ENCODE measurements at regions not wholly inside any gene's neighbourhood (a gene's known extent, or its start where the extent isn't known, plus 50 kb on each side); places are given as distances from the start of the nearest gene placed in this dataset.

DNA sequence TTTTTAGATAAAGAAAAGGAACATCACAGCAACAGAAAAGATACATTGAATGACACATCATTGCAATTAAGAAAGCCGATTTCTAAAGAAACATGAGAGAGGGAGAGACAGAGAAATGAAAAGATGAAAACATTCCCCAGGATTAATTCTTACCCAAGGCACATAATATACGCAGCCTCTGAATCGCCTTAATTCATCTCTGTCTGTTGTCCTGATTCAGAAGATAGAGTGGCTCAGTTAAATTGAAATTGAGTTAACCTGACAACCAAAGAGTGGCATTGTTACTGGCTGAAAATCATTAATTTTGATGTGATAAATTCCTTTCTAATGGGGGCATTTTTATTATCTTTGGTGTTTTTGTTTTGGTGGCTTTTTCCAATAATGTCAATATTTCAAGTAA lies 701.9 kb downstream of the EDEM1 start:
- FAIRE-seq = no peak
- no peak for TF ChIP-seq CHD4 (IDR thresholded peaks at IDR 0.05; ENCODE audit: borderline replicate concordance)
- TF ChIP-seq, protein P1, sequence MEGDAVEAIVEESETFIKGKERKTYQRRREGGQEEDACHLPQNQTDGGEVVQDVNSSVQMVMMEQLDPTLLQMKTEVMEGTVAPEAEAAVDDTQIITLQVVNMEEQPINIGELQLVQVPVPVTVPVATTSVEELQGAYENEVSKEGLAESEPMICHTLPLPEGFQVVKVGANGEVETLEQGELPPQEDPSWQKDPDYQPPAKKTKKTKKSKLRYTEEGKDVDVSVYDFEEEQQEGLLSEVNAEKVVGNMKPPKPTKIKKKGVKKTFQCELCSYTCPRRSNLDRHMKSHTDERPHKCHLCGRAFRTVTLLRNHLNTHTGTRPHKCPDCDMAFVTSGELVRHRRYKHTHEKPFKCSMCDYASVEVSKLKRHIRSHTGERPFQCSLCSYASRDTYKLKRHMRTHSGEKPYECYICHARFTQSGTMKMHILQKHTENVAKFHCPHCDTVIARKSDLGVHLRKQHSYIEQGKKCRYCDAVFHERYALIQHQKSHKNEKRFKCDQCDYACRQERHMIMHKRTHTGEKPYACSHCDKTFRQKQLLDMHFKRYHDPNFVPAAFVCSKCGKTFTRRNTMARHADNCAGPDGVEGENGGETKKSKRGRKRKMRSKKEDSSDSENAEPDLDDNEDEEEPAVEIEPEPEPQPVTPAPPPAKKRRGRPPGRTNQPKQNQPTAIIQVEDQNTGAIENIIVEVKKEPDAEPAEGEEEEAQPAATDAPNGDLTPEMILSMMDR (IDR thresholded peaks at IDR 0.05) = no peak
- no peak for TF ChIP-seq TFCP2L1 (CRISPR knock-in tag; IDR thresholded peaks at IDR 0.05)
- no peak for TF ChIP-seq HOXB5 (CRISPR knock-in tag; IDR thresholded peaks at IDR 0.05)
- TF ChIP-seq FOXS1 (CRISPR knock-in tag; IDR thresholded peaks at IDR 0.05) = no peak
- no peak for TF ChIP-seq EHMT2 (IDR thresholded peaks at IDR 0.05; ENCODE audit: low read depth)
- no peak for TF ChIP-seq SMC3 (IDR thresholded peaks at IDR 0.05)
- TF ChIP-seq HOXA7 (CRISPR knock-in tag; IDR thresholded peaks at IDR 0.05) = no peak
- no peak for TF ChIP-seq GATA3 (IDR thresholded peaks at IDR 0.05; ENCODE audit: borderline replicate concordance)
- TF ChIP-seq ZNF302 (CRISPR knock-in tag; IDR thresholded peaks at IDR 0.05) = no peak
- TF ChIP-seq TP53 (CRISPR knock-in tag; IDR thresholded peaks at IDR 0.05) = no peak
- no peaks in the 10 kb centered on the region for H3K4me1 ChIP-seq
- no peak overlapping the region for H3K4me3 ChIP-seq
- CTCF ChIA-PET = interaction anchor here (1.5 kb wide), 1 partner anchor 15 kb away, joined by 3 read pairs; no protein-coding TSS in a partner anchor
- 31% methylated on average over 3 of the region's 3 CpGs for WGBS (ENCODE audit: missing lambda C conversion rate)
- no peak for ATAC-seq
- no peaks in the 10 kb centered on the region for H3K9me3 ChIP-seq
- POLR2A ChIA-PET = no interaction called here
- DNase-seq (ENCODE audit: low read depth in 1 of 2, low spot score in 1 of 2) = no peak
- H3K4me2 ChIP-seq = no peak overlapping the region
- H3K27ac ChIP-seq = no peak overlapping the region

DNA sequence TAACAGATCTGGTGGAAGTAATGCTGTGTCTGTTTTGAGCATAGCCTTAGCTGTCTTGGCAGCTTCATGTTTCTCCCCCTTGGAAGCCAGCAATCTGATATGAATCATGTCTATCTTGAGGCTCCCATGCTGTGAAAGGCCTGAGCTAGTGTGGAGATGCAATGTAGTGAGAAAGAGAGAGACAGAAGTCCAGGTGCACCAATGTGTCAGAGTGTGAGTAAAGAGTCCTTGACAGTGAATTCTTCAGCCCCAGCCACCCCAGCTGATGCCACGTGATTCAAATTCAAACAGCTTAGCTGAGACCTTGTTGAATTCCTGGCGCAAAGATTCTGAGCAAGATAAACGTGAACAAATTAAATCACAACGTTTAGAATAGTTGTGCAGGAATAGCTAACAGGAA lies 704.2 kb downstream of the EDEM1 start:
- POLR2A ChIA-PET = no interaction called here

More for the DNA sequence above, 704.2 kb downstream of the EDEM1 start:
- CTCF ChIA-PET = no interaction called here
- WGBS (ENCODE audit: missing lambda C conversion rate) = 1% methylated on average over 4 of the region's 4 CpGs
- TF ChIP-seq, protein P2, sequence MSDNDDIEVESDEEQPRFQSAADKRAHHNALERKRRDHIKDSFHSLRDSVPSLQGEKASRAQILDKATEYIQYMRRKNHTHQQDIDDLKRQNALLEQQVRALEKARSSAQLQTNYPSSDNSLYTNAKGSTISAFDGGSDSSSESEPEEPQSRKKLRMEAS (IDR thresholded peaks at IDR 0.05) = no peak
- TF ChIP-seq RNF2 (IDR thresholded peaks at IDR 0.05; ENCODE audit: borderline replicate concordance, low read depth) = no peak
- no peak for TF ChIP-seq RFX5 (IDR thresholded peaks at IDR 0.05)
- no peak for TF ChIP-seq HDAC2 (IDR thresholded peaks at IDR 0.05)
- TF ChIP-seq PHF8 (IDR thresholded peaks at IDR 0.05; ENCODE audit: borderline replicate concordance, low read depth) = no peak
- no peak for TF ChIP-seq TP53 (CRISPR knock-in tag; IDR thresholded peaks at IDR 0.05)
- no peak for TF ChIP-seq ZC3H11A (IDR thresholded peaks at IDR 0.05)
- TF ChIP-seq HOXA7 (CRISPR knock-in tag; IDR thresholded peaks at IDR 0.05) = no peak
- TF ChIP-seq, protein P3, sequence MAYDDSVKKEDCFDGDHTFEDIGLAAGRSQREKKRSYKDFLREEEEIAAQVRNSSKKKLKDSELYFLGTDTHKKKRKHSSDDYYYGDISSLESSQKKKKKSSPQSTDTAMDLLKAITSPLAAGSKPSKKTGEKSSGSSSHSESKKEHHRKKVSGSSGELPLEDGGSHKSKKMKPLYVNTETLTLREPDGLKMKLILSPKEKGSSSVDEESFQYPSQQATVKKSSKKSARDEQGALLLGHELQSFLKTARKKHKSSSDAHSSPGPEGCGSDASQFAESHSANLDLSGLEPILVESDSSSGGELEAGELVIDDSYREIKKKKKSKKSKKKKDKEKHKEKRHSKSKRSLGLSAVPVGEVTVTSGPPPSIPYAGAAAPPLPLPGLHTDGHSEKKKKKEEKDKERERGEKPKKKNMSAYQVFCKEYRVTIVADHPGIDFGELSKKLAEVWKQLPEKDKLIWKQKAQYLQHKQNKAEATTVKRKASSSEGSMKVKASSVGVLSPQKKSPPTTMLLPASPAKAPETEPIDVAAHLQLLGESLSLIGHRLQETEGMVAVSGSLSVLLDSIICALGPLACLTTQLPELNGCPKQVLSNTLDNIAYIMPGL (CRISPR knock-in tag; IDR thresholded peaks at IDR 0.05; ENCODE audit: borderline replicate concordance) = no peak
- TF ChIP-seq KDM1A (IDR thresholded peaks at IDR 0.05; ENCODE audit: low read depth) = no peak
- no peak for TF ChIP-seq NPAS2 (CRISPR knock-in tag; IDR thresholded peaks at IDR 0.05; ENCODE audit: borderline replicate concordance)
- no peak for TF ChIP-seq BHLHE40 (IDR thresholded peaks at IDR 0.05; ENCODE audit: low read depth, low read length)
- TF ChIP-seq, protein P4, sequence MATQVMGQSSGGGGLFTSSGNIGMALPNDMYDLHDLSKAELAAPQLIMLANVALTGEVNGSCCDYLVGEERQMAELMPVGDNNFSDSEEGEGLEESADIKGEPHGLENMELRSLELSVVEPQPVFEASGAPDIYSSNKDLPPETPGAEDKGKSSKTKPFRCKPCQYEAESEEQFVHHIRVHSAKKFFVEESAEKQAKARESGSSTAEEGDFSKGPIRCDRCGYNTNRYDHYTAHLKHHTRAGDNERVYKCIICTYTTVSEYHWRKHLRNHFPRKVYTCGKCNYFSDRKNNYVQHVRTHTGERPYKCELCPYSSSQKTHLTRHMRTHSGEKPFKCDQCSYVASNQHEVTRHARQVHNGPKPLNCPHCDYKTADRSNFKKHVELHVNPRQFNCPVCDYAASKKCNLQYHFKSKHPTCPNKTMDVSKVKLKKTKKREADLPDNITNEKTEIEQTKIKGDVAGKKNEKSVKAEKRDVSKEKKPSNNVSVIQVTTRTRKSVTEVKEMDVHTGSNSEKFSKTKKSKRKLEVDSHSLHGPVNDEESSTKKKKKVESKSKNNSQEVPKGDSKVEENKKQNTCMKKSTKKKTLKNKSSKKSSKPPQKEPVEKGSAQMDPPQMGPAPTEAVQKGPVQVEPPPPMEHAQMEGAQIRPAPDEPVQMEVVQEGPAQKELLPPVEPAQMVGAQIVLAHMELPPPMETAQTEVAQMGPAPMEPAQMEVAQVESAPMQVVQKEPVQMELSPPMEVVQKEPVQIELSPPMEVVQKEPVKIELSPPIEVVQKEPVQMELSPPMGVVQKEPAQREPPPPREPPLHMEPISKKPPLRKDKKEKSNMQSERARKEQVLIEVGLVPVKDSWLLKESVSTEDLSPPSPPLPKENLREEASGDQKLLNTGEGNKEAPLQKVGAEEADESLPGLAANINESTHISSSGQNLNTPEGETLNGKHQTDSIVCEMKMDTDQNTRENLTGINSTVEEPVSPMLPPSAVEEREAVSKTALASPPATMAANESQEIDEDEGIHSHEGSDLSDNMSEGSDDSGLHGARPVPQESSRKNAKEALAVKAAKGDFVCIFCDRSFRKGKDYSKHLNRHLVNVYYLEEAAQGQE (IDR thresholded peaks at IDR 0.05) = no peak
- TF ChIP-seq, protein P5, sequence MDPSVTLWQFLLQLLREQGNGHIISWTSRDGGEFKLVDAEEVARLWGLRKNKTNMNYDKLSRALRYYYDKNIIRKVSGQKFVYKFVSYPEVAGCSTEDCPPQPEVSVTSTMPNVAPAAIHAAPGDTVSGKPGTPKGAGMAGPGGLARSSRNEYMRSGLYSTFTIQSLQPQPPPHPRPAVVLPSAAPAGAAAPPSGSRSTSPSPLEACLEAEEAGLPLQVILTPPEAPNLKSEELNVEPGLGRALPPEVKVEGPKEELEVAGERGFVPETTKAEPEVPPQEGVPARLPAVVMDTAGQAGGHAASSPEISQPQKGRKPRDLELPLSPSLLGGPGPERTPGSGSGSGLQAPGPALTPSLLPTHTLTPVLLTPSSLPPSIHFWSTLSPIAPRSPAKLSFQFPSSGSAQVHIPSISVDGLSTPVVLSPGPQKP (IDR thresholded peaks at IDR 0.05; ENCODE audit: low read depth, low read length) = no peak
- Histone ChIP-seq H3K4me3 (no peak overlapping the region), H3K4me1 (no peaks in the 10 kb centered on the region), H3K27ac (no peak overlapping the region), H3K9me3 (no peaks in the 10 kb centered on the region), H3K4me2 (no peak overlapping the region)
- FAIRE-seq = no peak
- ATAC-seq = no peak
- DNase-seq (ENCODE audit: low read depth in 1 of 2, low spot score in 1 of 2) = no peak

All from A549 (cell line).